K562 (cell line): ENCODE measurements at regions not wholly inside any gene's neighbourhood (a gene's known extent, or its start where the extent isn't known, plus 50 kb on each side); places are given as distances from the start of the nearest gene placed in this dataset.

Experiments
- ARID2 ChIP-seq: fragments of 450-650 bp; IDR thresholded peaks from 2 replicates; pipeline ENCODE4 v1.6.1; 2017; ENCODE audit warnings: antibody characterized with exemption, mild to moderate bottlenecking
- BMI1 ChIP-seq: fragments of 150-350 bp; IDR thresholded peaks from 2 replicates; pipeline ENCODE4 v1.6.1; 2014; ENCODE audit warnings: low read length
- HDAC8 ChIP-seq: fragments of 450-650 bp; IDR thresholded peaks from 2 replicates; pipeline ENCODE4 v1.6.1; 2016; ENCODE audit warnings: mild to moderate bottlenecking, missing genetic modification characterization, moderate library complexity, missing compliant biosample characterization
- JUN ChIP-seq, 2 experiments: sonication (generic) in 1 of 2; formaldehyde crosslinking in 1 of 2; IDR thresholded peaks; 2 replicates each; pipeline versions ENCODE4 v1.6.1 to v1.8.0; 2012 to 2022; ENCODE audit warnings: borderline replicate concordance in 2 of 2, mild to moderate bottlenecking in 2 of 2, improper control_type of control experiment in 1 of 2, low read depth in 1 of 2, low read length in 1 of 2, missing genetic modification reagents in 1 of 2
- RBM17 ChIP-seq: fragments of 200-400 bp; formaldehyde crosslinking; IDR thresholded peaks from 2 replicates; pipeline ENCODE4 v1.6.1; 2017; ENCODE audit warnings: low read depth, mild to moderate bottlenecking, low read length, borderline replicate concordance
- SFPQ ChIP-seq: fragments of 200-400 bp; formaldehyde crosslinking; IDR thresholded peaks from 2 replicates; pipeline ENCODE4 v1.6.1; 2017; ENCODE audit warnings: mild to moderate bottlenecking, low read depth, low read length, moderate library complexity
- SLC30A9 ChIP-seq: fragments of 250-450 bp; sonication (Bioruptor Pico); IDR thresholded peaks from 2 replicates; pipeline ENCODE4 v1.8.0; 2022; ENCODE audit warnings: mild to moderate bottlenecking, moderate library complexity
- TAL1 ChIP-seq: fragments of 450-650 bp; IDR thresholded peaks from 2 replicates; pipeline ENCODE4 v1.6.1; 2016; ENCODE audit warnings: mild to moderate bottlenecking
- ZNF12 ChIP-seq: sonication (generic); formaldehyde crosslinking; IDR thresholded peaks from 2 replicates; pipeline ENCODE4 v1.4.0; 2020; ENCODE audit warnings: mild to moderate bottlenecking, missing genetic modification reagents
- ZNF511 ChIP-seq: sonication (generic); formaldehyde crosslinking; IDR thresholded peaks from 2 replicates; pipeline ENCODE4 v1.8.0; 2022; ENCODE audit warnings: mild to moderate bottlenecking, missing genetic modification reagents
- TF ChIP-seq, protein P1 (sequence below): fragments of 450-650 bp; IDR thresholded peaks from 2 replicates; pipeline ENCODE4 v1.6.1; 2016; ENCODE audit warnings: borderline replicate concordance
- TF ChIP-seq, protein P2 (sequence below): fragments of 250-450 bp; sonication (Bioruptor Pico); IDR thresholded peaks from 2 replicates; pipeline ENCODE4 v1.4.0; 2020; ENCODE audit warnings: mild to moderate bottlenecking, moderate library complexity

DNA sequence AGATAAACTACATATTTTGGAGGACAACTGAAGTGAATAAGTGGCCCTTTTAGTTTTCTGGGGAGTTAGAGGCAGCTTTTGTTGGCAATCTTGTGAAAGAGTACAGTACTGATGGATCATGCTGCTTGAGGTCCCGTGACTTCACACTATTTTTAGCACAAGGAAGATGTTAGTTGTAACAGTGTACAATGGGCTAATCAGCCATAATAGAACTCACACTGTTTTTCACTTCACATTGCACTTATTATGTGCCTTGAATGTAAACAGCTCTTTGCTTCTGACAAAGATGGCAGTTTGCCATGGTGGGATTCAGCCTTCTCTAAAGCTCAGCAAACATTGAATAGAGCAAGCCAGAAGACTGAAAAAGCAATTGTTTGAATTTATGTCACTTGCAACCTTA lies 176.7 kb upstream of the ZNF608 start (continued):
- TF ChIP-seq SFPQ (no peak), BMI1 (no peak), ZNF511 (CRISPR knock-in tag) (no peak), TAL1 (no peak), RBM17 (no peak), HDAC8 (tag) (no peak), ZNF12 (CRISPR knock-in tag) (no peak), JUN (IDR thresholded peaks at IDR 0.05; ENCODE audit: borderline replicate concordance, low read depth, low read length) (no peak), JUN (CRISPR knock-in tag; IDR thresholded peaks at IDR 0.05; ENCODE audit: borderline replicate concordance) (no peak), SLC30A9 (CRISPR knock-in tag) (no peak), ARID2 (no peak)
- TF ChIP-seq, protein P1, sequence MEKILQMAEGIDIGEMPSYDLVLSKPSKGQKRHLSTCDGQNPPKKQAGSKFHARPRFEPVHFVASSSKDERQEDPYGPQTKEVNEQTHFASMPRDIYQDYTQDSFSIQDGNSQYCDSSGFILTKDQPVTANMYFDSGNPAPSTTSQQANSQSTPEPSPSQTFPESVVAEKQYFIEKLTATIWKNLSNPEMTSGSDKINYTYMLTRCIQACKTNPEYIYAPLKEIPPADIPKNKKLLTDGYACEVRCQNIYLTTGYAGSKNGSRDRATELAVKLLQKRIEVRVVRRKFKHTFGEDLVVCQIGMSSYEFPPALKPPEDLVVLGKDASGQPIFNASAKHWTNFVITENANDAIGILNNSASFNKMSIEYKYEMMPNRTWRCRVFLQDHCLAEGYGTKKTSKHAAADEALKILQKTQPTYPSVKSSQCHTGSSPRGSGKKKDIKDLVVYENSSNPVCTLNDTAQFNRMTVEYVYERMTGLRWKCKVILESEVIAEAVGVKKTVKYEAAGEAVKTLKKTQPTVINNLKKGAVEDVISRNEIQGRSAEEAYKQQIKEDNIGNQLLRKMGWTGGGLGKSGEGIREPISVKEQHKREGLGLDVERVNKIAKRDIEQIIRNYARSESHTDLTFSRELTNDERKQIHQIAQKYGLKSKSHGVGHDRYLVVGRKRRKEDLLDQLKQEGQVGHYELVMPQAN = no peak
- TF ChIP-seq, protein P2, sequence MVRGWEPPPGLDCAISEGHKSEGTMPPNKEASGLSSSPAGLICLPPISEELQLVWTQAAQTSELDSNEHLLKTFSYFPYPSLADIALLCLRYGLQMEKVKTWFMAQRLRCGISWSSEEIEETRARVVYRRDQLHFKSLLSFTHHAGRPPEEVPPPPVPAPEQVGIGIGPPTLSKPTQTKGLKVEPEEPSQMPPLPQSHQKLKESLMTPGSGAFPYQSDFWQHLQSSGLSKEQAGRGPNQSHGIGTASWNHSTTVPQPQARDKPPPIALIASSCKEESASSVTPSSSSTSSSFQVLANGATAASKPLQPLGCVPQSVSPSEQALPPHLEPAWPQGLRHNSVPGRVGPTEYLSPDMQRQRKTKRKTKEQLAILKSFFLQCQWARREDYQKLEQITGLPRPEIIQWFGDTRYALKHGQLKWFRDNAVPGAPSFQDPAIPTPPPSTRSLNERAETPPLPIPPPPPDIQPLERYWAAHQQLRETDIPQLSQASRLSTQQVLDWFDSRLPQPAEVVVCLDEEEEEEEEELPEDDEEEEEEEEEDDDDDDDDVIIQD = no peak
